ENCODE measurements at regions not wholly inside any gene's neighbourhood (a gene's known extent, or its start where the extent isn't known, plus 50 kb on each side); places are given as distances from the start of the nearest gene placed in this dataset.
"Not testable (repeated sequence)": the region's sequence is repeated elsewhere in the genome, so short reads cannot be mapped to it uniquely, and the experiment has no call there.

DNA sequence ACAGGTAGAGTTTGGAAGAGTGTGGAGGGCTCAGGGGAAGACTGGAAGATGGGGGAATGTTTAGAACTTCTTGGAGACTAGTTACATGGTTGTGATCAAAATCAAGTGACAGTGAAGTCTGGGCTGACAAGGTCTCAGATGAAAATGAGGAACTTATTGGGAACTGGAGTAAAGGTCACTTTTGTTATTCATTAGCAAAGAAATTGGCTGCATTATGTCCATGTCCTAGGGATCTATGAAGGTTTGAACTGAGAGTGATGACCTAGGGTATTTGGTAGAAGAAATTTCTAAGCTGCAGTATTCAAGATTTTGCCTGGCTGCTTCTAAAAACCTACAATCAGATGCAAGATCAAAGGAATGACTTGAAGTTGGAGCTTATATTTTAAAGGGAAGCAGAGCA is 747.1 kb downstream of the KCNJ2 start:
- intact Hi-C loops (cut with micrococcal nuclease), result no loop called here

DNA sequence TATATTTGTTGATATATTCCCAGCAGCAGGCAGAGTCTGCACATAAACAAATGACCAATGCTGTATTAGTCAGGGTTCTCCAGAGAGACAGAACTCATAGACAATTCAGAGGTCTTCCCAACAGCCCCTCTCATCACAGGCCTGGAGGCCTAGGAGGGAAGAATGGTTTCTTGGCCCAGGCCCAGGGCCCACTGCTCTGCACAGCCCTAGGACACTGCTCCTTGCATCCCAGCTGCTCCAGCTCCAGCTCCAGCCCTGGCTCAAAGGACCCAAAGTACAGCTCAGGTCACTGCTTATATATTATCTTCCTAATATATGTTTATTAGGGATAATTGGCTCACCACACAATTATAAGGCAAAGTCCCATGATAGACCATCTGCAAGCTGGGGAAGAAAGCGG is 749.9 kb downstream of the KCNJ2 start:
- intact Hi-C loops (cut with micrococcal nuclease), result no loop called here

DNA sequence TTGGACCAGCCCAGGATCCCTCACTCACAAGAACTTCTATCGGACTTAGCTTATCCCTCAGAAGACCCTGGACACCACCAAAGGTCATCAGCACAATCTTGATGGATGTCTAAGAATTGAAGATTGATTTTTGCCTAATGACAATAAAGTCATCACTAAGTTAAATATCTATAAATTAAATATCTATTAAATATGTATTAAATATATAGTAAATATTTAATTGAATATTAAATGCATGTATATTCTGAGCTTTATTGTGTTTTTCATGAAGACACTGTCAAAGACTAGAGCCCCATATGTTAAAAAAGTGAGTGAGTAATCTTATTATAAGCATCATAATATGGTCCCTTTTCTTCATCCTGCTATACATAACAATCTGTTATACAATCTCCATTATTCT is 751.1 kb downstream of the KCNJ2 start:
- intact Hi-C loops (cut with micrococcal nuclease), result no loop called here

DNA sequence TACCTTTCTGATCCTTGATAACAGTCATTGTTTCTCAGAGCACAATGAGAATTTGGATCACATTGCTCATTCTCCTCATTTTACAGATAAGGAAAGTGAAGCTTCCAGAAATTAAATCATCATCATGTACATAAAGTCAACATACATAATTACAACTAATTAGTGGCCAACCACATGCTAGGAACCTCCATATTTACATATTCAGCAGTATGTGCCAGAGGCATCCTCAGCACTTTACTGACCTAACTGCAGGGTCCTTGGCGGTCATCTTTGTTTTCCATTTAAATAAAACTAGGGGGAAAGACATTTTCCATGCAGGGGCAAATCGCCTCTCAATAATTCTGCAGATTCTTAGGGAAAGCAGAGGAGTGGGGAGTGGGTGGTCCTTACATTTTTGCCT is 752.9 kb downstream of the KCNJ2 start:
- intact Hi-C loops (cut with micrococcal nuclease), result no loop called here

DNA sequence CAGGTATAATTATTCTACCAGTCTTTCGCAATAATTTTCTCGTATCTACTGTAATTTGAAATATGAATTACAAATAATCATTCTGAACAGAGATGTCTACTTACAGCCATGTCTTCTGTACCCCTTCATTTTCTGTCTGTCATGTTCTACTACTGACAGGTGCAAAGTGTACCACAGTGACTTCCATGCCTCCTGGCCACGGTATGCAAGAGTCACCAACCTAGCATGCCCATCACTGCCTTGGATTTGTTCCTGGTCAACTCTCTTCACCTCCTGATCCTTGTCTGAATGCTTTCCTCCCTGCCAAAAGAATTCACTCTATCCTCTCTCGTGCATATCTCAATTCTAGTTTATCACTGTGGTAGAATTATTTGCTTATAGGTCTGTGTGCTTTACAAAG is 755.4 kb downstream of the KCNJ2 start:
- intact Hi-C loops (cut with micrococcal nuclease), result no loop called here

DNA sequence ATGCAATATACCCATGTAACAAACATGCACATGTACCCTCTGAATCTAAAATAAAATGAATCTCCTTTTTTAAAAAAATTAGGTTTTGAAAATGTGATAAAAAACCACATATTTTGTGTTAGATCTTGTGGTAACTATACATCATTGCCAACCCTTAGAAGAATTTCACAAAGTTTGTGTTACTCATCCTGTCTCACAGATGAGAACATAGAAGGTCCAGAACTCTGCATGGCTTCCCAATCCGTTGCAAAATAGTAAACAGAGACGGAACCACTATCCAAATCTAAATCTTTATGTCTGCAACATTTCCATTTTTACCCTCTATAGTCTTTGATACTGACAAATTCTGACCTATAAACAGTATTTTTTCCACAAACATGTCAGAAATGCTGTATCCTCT is 759.9 kb downstream of the KCNJ2 start:
- intact Hi-C loops (cut with micrococcal nuclease), result no loop called here

DNA sequence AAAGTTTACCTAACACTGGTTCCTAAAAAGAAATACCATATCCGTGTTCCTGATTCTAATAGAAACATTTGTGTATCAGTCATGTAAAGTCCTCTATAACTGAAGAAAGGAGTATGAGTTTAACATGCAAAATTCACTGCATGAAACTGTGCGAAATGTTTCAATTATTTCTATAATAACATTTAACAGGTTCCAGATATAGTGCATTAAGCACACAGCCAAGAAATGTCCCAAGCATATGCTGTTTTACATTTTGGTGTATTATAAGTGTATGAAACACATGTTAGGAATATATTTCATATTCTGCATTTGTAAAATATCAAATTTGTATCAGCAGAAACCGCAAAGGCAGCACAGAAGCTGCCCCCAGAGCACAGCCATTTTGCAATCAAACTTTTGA is 764.9 kb downstream of the KCNJ2 start:
- intact Hi-C loops (cut with micrococcal nuclease), result no loop called here

DNA sequence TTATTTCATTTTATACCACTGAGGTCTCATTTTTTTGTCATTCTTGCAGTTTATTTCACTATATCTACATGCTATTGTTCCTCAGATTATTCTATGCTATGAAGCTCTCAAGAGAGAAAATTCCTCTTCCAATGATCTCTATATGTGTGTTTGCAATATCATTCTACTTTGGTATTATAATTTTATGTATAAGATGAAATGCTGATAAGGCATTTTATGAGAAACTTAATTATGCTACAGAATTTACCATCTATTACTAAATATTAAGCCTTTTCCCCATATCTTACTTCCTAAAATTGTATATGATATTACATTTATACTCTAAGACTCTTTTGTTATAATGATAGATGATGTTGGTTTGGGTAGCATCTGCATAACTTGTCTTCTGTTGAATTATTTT is 765.5 kb downstream of the KCNJ2 start:
- intact Hi-C loops (cut with micrococcal nuclease), result no loop called here

DNA sequence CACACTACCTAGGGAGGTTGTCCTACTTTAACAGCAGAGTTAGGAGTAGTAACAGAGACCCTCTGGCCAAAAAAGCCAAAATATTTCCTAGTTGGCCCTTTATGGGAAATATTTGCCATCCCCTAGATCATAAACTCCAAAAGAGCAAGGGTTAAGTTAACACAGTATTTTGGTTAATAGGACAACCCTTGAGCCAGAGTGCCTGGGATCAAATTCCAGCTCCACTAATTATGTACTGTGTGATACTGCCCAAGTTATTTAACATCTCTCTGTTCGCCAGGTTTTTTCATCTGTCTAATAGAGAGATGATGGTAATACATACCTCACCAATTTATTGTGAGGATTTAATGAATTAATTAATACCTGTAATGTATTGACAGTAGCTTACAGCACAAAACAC is 767.4 kb downstream of the KCNJ2 start:
- intact Hi-C loops (cut with micrococcal nuclease), result no loop called here

DNA sequence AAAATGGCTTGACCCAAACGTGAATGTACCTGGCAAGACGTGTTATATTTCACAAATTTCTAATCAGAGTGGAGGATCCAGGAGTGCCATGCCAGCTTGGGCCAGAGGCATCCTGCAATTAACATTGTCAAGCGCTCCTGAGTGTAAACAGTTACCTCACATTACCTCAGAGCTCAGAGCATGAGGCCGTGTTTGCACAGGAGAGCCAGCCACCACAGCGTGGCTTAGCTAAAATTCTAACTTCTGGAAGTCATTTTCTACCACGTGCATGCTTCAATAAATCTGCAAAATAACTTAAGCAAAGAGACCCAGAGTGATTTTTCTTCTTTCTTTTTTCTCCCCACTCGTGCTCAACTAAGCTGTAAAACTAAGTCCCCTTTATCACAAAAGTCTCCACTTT is 769.0 kb downstream of the KCNJ2 start:
- intact Hi-C loops (cut with micrococcal nuclease), result no loop called here

DNA sequence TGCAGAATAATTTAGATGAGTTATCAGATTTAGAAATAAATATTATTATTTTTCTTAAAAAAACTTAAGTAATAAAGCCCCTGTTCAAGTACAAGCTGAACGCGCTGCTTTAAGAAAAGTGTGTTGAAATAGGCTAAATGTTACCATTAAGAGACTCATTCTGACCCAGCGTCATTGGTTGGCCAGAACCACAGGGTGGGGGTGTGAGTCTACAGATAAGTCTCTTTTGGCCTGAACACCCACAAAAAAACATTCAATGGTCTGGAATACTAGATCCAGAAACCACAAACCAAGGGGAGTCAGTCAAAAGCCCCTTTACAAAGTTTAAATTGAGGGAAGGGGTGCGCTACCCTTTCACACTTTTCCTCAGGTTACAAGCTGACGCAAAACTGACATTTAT is 776.1 kb downstream of the KCNJ2 start:
- intact Hi-C loops (cut with micrococcal nuclease), result no loop called here

DNA sequence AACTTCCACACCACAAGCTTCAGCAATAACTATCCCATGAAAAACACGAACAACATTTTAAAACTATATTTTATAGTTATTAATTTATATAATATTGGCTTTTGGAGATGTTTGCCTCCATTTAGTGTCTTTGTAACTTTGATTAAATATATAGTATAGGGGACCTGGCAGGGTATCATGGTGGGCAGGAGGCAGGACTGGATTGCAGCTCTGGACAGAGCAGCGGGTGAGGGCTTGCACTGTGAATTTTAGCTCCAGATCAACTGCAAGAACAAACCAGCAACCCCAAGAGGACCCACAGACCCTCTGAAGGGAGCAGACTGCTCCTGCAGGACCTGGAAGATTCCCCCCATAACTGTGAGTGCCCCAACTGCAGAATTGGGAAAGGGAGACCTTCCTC is 777.9 kb downstream of the KCNJ2 start:
- intact Hi-C loops (cut with micrococcal nuclease), result no loop called here

DNA sequence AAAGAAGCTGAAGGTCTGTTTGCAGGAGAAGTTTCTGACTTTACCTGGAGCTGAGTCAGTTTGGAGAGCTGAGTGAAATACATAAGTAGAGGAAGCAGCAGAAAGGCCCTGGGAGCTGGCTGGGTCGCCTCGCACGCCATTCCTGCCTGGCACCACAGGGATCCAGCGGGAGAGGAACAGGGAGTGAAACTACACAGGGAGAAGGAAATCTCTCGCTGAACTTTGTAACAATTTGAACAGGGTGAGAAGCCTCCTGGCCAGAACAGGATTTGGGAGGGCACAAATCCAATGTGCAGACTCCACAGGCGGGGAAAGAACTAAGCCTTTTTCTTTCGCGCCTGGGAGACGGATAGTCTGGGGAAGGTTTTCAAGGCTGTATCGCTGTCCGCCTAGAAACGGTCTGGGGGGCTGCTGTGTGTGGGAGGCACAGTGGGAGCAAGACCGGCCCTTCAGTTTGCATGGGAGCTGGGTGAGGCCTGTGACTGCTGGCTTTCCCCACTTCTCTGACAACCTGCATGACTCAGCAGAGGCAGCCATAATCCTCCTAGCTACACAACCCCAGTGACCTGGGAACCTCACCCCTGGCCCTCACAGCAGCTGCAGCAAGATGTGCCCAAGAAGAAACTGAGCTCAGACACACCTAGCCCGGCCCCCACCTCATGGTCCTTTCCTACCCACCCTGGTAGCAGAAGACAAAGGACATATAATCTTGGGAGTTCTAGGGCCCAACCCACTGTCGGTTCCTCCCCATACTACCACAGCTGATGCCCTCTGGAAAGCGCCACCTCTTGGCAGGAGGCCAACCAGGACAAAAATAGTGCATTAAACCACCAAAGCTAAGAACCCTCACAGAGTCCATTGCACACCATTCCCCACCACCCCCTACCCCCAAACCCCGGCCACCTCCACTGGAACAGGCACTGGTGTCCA is 778.6 kb downstream of the KCNJ2 start:
- intact Hi-C loops (cut with micrococcal nuclease), result no loop called here

DNA sequence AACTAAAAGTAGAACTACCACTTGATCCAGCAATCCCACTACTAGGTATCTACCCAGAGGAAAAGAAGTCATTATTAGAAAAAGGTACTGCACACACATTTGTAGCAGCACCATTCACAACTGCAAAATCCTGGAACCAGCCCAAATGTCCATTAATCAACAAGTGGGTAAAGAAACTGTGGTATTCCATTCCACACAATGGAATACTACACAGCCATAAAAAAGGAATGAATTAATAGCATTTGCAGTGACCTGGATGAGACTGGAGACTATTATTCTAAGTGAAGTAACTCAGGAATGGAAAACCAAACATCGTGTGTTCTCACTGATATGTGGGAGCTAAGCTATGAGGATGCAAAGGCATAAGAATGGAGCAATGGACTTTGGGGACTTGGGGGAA is 783.8 kb downstream of the KCNJ2 start:
- intact Hi-C loops (cut with micrococcal nuclease), result not testable (repeated sequence)

DNA sequence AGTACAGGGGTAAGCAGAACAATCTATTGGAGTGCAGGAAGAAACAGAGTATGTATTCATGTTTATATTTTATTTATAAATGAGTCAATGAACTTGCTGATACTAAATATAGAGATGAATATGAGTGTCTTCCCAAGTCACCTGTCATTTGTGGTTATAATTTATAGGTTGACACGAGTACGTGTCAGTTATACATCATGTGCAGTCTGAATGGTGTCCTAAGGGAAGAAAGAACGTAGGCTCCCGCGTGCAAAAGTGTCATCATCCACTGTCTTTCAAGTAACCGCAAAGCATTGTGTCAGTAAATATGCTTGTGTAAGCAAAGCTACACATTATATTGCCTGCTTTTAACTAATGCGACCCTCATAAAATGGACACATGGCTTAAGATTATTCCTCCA is 786.1 kb downstream of the KCNJ2 start:
- intact Hi-C loops (cut with micrococcal nuclease), result no loop called here

DNA sequence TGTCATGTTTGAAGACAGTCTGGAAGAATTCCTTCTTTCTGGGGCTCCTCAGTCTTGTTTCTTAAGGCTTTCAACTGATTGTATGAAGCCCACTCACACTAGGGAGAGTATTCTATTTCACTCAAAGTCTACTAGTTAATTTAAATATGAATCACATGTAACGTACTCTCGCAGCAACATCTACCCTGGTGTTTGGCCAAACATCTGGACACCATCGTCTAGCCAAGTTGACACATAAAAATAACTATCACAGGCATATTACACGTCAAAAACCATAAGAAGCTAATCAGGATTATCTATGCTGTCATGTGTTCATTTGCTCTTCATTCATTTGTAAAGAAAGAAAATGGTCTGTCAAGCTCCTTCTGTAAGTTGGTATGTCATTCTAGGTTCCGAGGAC is 787.4 kb downstream of the KCNJ2 start:
- intact Hi-C loops (cut with micrococcal nuclease), result no loop called here

DNA sequence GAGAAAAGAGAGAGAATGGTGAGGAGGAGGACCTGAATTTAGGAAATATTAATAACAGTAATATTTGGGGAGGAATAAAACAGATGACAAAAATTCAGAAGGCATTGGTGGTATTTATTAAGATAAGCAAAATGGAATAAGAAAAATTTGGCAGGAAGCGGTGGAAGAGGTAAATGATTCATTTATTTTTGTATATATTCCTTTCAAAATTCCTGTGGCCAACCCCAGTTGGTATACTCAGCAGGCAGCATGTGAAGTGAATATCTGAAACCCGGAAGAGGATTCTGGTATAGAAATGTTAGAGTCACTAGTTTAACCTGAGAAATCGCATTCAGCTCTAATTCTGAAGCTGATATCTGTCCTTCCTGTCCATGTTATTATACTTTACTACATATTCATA is 792.0 kb downstream of the KCNJ2 start:
- intact Hi-C loops (cut with micrococcal nuclease), result no loop called here

DNA sequence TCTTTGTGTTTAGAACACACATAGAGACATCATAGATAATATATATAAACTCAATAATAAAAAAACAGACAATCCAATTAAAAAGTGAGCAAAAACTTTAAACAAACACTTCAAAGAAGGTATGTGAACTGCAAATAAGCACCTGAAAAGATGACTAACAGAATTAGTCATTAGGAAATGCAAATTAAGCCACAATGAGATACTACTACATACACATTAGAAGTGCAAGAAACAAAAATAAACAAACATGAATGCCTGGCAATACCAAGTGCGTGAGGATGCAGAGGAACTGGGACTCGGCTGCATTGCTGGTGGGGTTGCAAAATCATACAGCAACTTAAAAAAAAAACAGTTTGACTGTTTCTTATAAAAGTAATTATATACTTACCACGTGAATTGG is 799.0 kb downstream of the KCNJ2 start:
- intact Hi-C loops (cut with micrococcal nuclease), result no loop called here

DNA sequence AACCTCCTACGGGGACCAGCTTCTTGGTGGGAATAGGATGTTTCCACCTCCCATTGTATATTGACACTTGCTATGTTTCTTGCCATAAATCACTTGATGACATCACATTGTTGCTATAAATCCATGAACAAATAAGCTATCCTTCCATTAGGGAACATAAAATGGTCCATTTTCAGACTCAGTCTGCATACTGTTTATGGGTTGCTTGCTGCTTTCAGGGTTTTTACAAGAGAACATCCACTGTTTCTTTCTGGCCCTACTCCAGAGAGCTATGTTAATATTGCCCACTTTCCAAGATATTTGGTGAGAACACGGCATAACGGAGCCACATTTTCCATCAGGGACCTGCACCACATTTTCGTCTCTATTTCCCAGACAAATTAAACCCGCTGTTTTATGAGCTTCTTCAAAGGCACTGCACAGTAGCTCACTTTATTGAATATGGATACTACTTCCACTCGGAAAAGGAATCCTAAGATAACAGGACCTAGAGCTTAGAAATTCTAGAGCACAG is 800.2 kb downstream of the KCNJ2 start:
- intact Hi-C loops (cut with micrococcal nuclease), result no loop called here

DNA sequence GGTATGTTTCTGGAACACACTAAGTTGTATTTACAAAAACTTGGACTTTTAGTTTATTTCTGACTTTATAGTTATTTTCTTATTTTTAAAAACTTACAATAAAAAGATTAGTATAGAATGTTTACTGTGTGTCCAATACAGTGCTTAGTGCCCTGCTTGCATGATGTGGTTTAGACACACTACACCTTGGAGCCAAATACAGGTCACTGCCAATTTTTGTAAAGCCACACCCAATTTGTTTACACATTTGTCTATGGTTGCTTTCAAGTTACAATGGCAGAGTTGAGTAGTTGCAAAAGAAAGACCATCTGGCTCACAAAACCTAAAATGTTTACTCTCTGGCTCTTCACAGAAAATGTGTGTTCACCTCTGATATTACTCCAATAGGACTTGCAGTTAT is 807.1 kb downstream of the KCNJ2 start:
- intact Hi-C loops (cut with micrococcal nuclease), result no loop called here

DNA sequence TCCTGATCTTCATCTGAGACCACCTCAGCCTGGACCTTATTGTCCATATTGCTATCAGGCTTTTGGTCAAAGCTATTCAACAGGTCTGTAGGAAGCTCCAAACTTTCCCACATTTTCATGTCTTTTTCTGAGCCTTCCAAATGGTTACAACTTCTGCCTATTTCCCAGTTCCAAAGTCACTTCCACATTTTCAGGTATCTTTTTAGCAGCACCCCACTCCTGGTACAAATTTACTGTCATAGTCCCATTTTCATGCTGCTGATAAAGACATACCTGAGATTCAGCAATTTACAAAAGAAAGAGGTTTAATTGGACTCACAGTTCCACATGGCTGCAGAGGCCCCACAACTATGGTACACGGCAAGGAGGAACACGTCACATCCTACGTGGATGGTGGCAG is 815.5 kb downstream of the KCNJ2 start:
- intact Hi-C loops (cut with micrococcal nuclease), result no loop called here

DNA sequence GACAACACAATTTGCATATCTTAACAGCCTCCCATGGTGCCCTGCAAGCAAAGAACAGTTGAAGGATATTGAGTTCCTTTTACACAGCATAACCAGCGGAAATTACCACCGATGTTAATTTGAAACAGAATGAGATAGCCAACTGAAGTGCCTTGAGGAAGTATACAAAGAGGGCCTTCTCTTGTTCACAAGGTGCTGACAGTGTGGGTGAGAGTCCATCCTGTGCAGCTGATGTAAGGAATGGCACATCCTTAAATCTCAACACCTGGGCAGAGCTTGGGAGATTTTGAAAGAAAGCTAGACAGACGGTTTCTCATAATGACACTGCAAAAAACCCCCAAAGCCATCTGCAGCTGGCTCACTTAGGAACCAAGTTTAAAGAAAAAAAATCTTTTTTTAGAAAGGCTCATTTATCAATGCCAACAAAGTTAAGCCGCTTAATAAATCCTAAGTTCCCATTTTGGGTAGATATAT is 818.6 kb downstream of the KCNJ2 start:
- intact Hi-C loops (cut with micrococcal nuclease), result no loop called here

DNA sequence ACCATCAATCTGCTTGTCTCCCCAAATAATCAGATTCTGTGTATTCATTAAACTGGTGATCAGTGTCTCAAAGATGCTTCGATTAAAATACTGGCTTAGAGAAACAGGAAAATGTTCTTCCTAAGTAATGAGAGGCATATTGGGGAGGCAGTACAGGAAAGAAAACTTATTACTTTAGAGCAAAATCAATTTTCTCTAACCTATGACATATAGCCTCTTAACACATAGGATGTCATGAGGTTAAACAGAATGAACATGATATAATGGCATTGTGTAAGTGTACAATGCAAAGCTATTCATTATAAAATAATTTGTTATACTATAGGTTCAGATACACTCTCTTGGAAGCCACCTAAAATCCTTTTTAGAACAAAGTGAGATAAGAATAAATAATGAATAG is 819.3 kb downstream of the KCNJ2 start:
- intact Hi-C loops (cut with micrococcal nuclease), result no loop called here
